ENCODE measurements at regions not wholly inside any gene's neighbourhood (a gene's known extent, or its start where the extent isn't known, plus 50 kb on each side); places are given as distances from the start of the nearest gene placed in this dataset.
A peak's percentile ranks its signal among the peaks of the same experiment; 100 is the strongest.

DNA sequence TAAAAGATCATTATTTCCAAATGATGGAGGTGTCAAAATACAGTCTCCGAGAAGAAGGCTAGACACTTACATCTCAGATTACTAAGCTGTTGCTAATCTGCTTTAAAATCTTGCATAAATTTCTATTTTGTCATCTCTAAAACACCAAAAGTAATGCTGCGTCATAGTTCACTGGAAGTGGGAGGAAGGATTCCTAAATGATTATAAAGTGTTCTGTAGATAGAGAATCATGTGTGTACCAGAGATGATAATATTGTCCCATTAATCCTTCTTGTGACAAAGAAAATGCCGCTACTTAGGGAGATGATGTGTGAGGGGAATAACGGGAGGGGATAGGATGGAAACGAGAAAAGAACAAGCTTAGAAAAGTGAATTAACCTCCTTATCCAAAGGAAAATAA lies 268.6 kb downstream of the JRKL start:
- Histone ChIP-seq H4K20me1 (replicated peaks; ENCODE audit: insufficient read depth) (no peaks in the 10 kb centered on the region), H3K4me1 (ENCODE audit: insufficient read depth) (no peaks in the 10 kb centered on the region), H3K27me3 (ENCODE audit: insufficient read depth) (no peaks in the 10 kb centered on the region), H3F3A (replicated peaks; ENCODE audit: low read depth) (no peaks in the 10 kb centered on the region), H2AFZ (peak overlapping the region; percentile 8; the same call in 1 of the 2 replicates), H3K4me2 (no peak overlapping the region), H3K4me3 (no peak overlapping the region), H3K79me2 (replicated peaks; ENCODE audit: insufficient read depth) (no peaks in the 10 kb centered on the region), H3K36me3 (ENCODE audit: insufficient read depth) (no peaks in the 10 kb centered on the region), H3K9me2 (ENCODE audit: insufficient read depth) (0 out of 2 replicates have a peak, but pooled peaks cover 3% of the 10 kb centered on the region), H3K27ac (ENCODE audit: low read depth) (no peak overlapping the region)
- Mint-ChIP-seq H3K27ac (no peak overlapping the region), H3K27me3 (ENCODE audit: insufficient read depth, low read depth, poor library complexity) (peaks cover 2% of the 10 kb centered on the region), H3K9me3 (no peaks in the 10 kb centered on the region), H3K4me1 (no peaks in the 10 kb centered on the region), H3K36me3 (ENCODE audit: low read depth) (no peaks in the 10 kb centered on the region), H3K4me3 (no peak overlapping the region)
- no peak for TF ChIP-seq REST (IDR thresholded peaks at IDR 0.05; ENCODE audit: unreplicated experiment)
- DNase-seq (ENCODE audit: low spot score) (no peak), ATAC-seq (no peak)

GRCh38 chr11:96664110-96664509 lies 274.3 kb downstream of the JRKL start:
- Mint-ChIP-seq H3K27me3 (ENCODE audit: insufficient read depth, low read depth, poor library complexity) (no peaks in the 10 kb centered on the region), H3K4me1 (no peaks in the 10 kb centered on the region), H3K4me3 (no peak overlapping the region), H3K36me3 (ENCODE audit: low read depth) (no peaks in the 10 kb centered on the region), H3K9me3 (no peaks in the 10 kb centered on the region), H3K27ac (no peak overlapping the region)
- DNase-seq (ENCODE audit: low spot score) (no peak), ATAC-seq (no peak)
- no peaks in the 10 kb centered on the region for H3K9me2 ChIP-seq (ENCODE audit: insufficient read depth)
- no peak overlapping the region for H3K4me2 ChIP-seq
- H2AFZ ChIP-seq: no peak overlapping the region
- H3K79me2 ChIP-seq (replicated peaks; ENCODE audit: insufficient read depth): no peaks in the 10 kb centered on the region
- H3F3A ChIP-seq (replicated peaks; ENCODE audit: low read depth): no peaks in the 10 kb centered on the region
- no peaks in the 10 kb centered on the region for H3K4me1 ChIP-seq (ENCODE audit: insufficient read depth)
- no peaks in the 10 kb centered on the region for H4K20me1 ChIP-seq (replicated peaks; ENCODE audit: insufficient read depth)
- H3K4me3 ChIP-seq: no peak overlapping the region
- no peaks in the 10 kb centered on the region for H3K36me3 ChIP-seq (ENCODE audit: insufficient read depth)
- H3K27me3 ChIP-seq (ENCODE audit: insufficient read depth): no peaks in the 10 kb centered on the region
- no peak overlapping the region for H3K27ac ChIP-seq (ENCODE audit: low read depth)
- TF ChIP-seq EZH2 (IDR thresholded peaks at IDR 0.05; ENCODE audit: low read depth, unreplicated experiment): no peak
- no peak for TF ChIP-seq POLR2AphosphoS5 (IDR thresholded peaks at IDR 0.05; ENCODE audit: low read depth)
- no peak for TF ChIP-seq ZNF331 (CRISPR knock-in tag; IDR thresholded peaks at IDR 0.05; ENCODE audit: low read depth)
- no peak for TF ChIP-seq ZNF114 (CRISPR knock-in tag; IDR thresholded peaks at IDR 0.05)
- TF ChIP-seq STAT1 (IDR thresholded peaks at IDR 0.05; ENCODE audit: unreplicated experiment): no peak
- no peak for TF ChIP-seq JUNB (IDR thresholded peaks at IDR 0.05; ENCODE audit: unreplicated experiment)
- TF ChIP-seq NANOG (IDR thresholded peaks at IDR 0.05; ENCODE audit: borderline replicate concordance): no peak
- TF ChIP-seq, protein P1, sequence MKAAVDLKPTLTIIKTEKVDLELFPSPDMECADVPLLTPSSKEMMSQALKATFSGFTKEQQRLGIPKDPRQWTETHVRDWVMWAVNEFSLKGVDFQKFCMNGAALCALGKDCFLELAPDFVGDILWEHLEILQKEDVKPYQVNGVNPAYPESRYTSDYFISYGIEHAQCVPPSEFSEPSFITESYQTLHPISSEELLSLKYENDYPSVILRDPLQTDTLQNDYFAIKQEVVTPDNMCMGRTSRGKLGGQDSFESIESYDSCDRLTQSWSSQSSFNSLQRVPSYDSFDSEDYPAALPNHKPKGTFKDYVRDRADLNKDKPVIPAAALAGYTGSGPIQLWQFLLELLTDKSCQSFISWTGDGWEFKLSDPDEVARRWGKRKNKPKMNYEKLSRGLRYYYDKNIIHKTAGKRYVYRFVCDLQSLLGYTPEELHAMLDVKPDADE (IDR thresholded peaks at IDR 0.05): no peak
- TF ChIP-seq, protein P2, sequence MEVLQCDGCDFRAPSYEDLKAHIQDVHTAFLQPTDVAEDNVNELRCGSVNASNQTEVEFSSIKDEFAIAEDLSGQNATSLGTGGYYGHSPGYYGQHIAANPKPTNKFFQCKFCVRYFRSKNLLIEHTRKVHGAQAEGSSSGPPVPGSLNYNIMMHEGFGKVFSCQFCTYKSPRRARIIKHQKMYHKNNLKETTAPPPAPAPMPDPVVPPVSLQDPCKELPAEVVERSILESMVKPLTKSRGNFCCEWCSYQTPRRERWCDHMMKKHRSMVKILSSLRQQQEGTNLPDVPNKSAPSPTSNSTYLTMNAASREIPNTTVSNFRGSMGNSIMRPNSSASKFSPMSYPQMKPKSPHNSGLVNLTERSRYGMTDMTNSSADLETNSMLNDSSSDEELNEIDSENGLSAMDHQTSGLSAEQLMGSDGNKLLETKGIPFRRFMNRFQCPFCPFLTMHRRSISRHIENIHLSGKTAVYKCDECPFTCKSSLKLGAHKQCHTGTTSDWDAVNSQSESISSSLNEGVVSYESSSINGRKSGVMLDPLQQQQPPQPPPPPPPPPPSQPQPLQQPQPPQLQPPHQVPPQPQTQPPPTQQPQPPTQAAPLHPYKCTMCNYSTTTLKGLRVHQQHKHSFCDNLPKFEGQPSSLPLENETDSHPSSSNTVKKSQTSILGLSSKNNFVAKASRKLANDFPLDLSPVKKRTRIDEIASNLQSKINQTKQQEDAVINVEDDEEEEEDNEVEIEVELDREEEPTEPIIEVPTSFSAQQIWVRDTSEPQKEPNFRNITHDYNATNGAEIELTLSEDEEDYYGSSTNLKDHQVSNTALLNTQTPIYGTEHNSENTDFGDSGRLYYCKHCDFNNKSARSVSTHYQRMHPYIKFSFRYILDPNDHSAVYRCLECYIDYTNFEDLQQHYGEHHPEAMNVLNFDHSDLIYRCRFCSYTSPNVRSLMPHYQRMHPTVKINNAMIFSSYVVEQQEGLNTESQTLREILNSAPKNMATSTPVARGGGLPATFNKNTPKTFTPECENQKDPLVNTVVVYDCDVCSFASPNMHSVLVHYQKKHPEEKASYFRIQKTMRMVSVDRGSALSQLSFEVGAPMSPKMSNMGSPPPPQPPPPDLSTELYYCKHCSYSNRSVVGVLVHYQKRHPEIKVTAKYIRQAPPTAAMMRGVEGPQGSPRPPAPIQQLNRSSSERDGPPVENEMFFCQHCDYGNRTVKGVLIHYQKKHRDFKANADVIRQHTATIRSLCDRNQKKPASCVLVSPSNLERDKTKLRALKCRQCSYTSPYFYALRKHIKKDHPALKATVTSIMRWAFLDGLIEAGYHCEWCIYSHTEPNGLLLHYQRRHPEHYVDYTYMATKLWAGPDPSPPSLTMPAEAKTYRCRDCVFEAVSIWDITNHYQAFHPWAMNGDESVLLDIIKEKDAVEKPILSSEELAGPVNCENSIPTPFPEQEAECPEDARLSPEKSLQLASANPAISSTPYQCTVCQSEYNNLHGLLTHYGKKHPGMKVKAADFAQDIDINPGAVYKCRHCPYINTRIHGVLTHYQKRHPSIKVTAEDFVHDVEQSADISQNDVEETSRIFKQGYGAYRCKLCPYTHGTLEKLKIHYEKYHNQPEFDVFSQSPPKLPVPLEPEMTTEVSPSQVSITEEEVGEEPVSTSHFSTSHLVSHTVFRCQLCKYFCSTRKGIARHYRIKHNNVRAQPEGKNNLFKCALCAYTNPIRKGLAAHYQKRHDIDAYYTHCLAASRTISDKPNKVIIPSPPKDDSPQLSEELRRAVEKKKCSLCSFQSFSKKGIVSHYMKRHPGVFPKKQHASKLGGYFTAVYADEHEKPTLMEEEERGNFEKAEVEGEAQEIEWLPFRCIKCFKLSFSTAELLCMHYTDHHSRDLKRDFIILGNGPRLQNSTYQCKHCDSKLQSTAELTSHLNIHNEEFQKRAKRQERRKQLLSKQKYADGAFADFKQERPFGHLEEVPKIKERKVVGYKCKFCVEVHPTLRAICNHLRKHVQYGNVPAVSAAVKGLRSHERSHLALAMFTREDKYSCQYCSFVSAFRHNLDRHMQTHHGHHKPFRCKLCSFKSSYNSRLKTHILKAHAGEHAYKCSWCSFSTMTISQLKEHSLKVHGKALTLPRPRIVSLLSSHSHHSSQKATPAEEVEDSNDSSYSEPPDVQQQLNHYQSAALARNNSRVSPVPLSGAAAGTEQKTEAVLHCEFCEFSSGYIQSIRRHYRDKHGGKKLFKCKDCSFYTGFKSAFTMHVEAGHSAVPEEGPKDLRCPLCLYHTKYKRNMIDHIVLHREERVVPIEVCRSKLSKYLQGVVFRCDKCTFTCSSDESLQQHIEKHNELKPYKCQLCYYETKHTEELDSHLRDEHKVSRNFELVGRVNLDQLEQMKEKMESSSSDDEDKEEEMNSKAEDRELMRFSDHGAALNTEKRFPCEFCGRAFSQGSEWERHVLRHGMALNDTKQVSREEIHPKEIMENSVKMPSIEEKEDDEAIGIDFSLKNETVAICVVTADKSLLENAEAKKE (CRISPR knock-in tag; IDR thresholded peaks at IDR 0.05): no peak
- no peak for TF ChIP-seq CREB1 (CRISPR knock-in tag; IDR thresholded peaks at IDR 0.05; ENCODE audit: low read depth)
- TF ChIP-seq EZH2phosphoT487 (IDR thresholded peaks at IDR 0.05; ENCODE audit: unreplicated experiment): no peak

Measured in GM23338 (cell line).